T47D (cell line): ENCODE measurements at regions not wholly inside any gene's neighbourhood (a gene's known extent, or its start where the extent isn't known, plus 50 kb on each side); places are given as distances from the start of the nearest gene placed in this dataset.

Source experiments
- DNase-seq, 2 experiments: peaks; one replicate each; pipeline versions ENCODE4 v3.0.0 to v3.0.0-alpha.2; 2011 to 2012; ENCODE audit warnings: low read depth in 1 of 2, low spot score in 1 of 2
- JUND ChIP-seq: IDR thresholded peaks from 2 replicates; pipeline ENCODE4 v1.6.1; 2012; ENCODE audit warnings: low read depth
- in situ Hi-C: cut with HindIII; loops from 2 replicates; pipeline ENCODE4 v1.10.0; 2016; ENCODE audit warnings: low sequenced_read_pairs, low pct_unique_long_range_greater_than_20kb

- DNase-seq, result no peak
- in situ Hi-C loops, result no loop called here
- TF ChIP-seq JUND, result no peak
Observed at GRCh38 chr10:53434413-53434812, 661.8 kb upstream of the MBL2 start.

- in situ Hi-C loops, result no loop called here
- no peak for DNase-seq
- TF ChIP-seq JUND, result no peak
Observed at GRCh38 chr10:53432035-53432434, 659.5 kb upstream of the MBL2 start.

DNA sequence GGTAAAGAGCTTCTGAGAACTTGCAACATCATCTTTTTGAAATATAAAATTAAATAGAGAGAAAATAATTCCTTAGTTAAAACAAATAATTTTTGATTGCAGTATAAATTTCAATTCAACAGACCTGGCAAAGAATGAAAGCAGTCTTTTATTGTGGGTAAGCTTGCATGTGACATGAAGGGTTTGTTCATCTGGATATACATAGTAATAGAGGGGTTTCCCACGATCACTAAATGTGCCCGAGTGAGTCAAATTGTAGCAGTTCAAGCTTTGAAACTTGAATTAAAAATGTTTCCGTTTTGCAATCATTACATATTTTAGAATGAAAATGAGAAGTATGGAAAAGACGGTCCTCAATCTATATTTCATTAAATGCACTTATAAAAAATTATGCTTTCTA is 658.4 kb upstream of the MBL2 start:
- DNase-seq, result no peak
- in situ Hi-C loops, result no loop called here
- no peak for TF ChIP-seq JUND

GRCh38 chr10:53430127-53430891 is 657.7 kb upstream of the MBL2 start:
- no peak for DNase-seq
- in situ Hi-C loops, result no loop called here
- no peak for TF ChIP-seq JUND

DNA sequence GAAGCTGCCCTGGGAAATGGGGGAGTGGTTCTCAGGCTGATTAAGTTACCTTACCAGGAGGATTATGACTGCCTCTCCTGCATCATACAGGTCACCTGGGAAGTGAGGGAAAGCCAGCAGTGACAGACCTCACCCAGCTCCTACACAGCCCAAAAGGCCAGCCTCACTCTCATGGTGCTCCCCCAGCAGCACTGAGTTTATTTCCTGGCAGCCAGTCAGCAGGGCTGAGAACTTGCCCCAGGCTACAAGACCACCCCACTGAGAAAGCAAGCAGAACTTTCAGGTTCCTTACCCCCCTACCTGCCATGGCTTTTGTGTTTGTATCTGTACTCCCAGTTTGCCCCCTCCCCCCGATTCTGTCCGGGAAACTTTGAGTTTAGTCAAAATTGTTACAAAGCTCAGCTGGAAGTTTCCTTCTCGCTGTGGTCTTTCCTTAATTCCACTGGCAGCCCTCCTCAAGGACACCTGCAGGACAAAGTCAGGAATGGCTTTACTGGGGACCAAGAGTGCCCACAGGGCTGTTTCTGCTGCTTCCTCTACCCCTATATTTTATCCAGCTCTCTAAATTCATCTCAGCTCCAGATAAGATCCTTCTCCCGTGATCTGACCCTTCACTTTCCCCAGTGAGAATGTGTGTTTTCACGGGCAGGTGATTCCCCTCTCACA is 649.8 kb upstream of the MBL2 start:
- TF ChIP-seq JUND, result no peak
- in situ Hi-C loops, result no loop called here
- DNase-seq, result no peak

DNA sequence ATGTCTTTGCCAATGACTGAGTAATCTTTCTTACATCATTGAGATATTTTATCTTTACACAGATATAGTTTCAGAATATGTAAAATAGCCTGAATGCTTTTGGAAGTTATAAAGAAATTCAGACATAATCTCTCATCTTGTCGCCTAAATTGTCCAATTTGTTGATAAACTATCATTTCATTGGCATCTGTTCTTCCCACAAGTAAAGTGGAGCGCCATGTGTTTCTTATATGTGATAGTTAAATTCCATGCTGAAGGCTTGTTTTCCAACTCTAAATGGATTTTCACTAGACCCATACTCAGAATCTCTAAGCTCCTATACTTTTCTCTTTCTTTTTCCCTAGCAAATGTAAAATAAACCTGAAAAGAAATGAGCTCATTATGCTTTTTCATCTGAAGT is 640.1 kb upstream of the MBL2 start:
- no peak for DNase-seq
- no peak for TF ChIP-seq JUND

DNA sequence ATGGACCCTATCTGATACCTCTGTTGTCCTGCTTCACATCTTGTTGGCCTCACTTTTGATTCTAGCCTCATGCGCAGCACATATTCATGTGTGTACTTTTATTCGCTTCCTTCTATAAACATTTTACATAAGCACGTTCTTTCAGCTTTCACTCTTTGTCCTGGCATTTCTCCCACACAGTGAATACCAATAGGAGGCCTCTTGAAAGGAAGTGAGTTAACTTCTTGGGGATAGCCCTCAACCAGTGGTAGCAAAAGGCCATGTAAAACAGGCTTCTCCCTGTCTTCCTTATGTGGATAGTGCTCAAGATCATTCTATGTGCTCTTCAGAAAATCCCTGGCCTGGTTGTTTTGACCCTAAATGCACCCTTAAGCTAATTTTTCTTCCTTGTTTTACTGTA is 633.9 kb upstream of the MBL2 start:
- DNase-seq, result no peak
- no peak for TF ChIP-seq JUND
- in situ Hi-C loops, result no loop called here

More for the DNA sequence above, 640.1 kb upstream of the MBL2 start:
- in situ Hi-C loops, result no loop called here

DNA sequence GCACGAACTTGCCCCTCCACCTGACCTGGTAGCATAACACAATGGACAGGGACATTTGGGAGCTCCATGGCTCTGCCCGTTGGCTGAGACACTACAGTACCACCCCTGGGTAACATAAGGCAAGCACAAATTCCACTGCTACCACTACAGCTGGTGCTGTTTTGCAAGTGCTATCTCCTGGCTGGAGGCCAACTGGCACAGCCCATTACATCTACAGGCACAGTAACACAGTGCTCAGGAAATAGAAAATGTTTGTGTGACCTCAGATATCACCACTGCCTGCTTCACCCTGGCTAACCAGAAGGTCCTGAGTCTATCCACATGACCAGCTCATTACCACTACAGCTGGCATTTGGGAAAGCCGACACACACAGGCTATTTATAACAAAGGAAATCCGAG is 631.1 kb upstream of the MBL2 start:
- no peak for DNase-seq
- TF ChIP-seq JUND, result no peak
- in situ Hi-C loops, result no loop called here

- no peak for DNase-seq
- in situ Hi-C loops, result no loop called here
Observed at GRCh38 chr10:53402594-53402993, 630.0 kb upstream of the MBL2 start.

GRCh38 chr10:53401536-53401935 is 629.0 kb upstream of the MBL2 start:
- no peak for TF ChIP-seq JUND
- in situ Hi-C loops, result no loop called here
- DNase-seq, result no peak

More at GRCh38 chr10:53402594-53402993, 630.0 kb upstream of the MBL2 start:
- no peak for TF ChIP-seq JUND

- no peak for DNase-seq
- no peak for TF ChIP-seq JUND
- in situ Hi-C loops, result no loop called here
Observed at GRCh38 chr10:53396876-53397275, 624.3 kb upstream of the MBL2 start.

DNA sequence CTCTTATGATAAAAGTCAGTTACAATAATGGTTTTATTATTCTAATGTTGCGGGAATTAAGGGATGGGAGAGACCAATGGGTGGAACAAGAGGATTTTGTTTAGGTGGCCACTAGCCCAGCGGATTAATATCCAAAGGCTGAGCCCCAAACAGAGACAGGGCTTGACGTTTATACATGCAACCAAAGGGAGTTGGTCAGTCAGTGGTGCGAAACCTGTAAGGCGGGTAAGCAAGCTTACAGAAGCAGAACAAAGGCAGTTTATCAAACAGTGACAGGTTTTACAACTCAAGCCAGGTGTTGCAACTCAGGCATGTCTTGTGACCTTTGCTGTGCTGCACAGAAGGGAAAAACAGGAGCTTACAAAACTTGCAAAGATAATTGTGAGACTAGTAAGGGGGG is 622.9 kb upstream of the MBL2 start:
- DNase-seq, result no peak
- in situ Hi-C loops, result no loop called here
- TF ChIP-seq JUND, result no peak

DNA sequence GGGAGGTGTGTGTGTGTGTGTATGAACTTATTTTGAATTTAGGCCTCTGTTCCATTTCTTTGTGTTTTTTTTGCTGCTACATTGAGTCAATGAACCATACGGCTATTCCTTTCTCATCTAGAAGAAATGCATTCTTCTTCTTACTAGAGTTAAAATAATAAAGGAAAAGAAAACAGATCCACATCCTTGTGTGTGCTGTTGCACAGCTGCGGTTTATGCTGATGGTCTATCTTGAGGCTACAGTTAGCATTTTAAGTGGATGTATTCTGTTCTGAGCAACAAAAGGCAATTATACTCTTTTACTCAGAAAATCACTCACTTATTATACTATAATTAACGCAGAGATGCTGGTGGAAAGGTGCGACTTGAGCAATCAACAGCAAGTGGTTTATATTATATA is 615.0 kb upstream of the MBL2 start:
- no peak for DNase-seq
- TF ChIP-seq JUND, result no peak
- in situ Hi-C loops, result no loop called here
